ENCODE measurements at regions not wholly inside any gene's neighbourhood (a gene's known extent, or its start where the extent isn't known, plus 50 kb on each side); places are given as distances from the start of the nearest gene placed in this dataset.

GRCh38 chr6:74755196-74755595, 450.7 kb downstream of the COL12A1 start:
- TF ChIP-seq SNAI2 (CRISPR knock-in tag; IDR thresholded peaks at IDR 0.05) (no peak), CSDC2 (CRISPR knock-in tag; IDR thresholded peaks at IDR 0.05) (no peak), PATZ1 (CRISPR knock-in tag; IDR thresholded peaks at IDR 0.05; ENCODE audit: borderline replicate concordance) (no peak), ISL1 (CRISPR knock-in tag; IDR thresholded peaks at IDR 0.05) (no peak), ARNTL (CRISPR knock-in tag; IDR thresholded peaks at IDR 0.05; ENCODE audit: borderline replicate concordance, low read depth) (no peak), BACH2 (CRISPR knock-in tag; IDR thresholded peaks at IDR 0.05; ENCODE audit: borderline replicate concordance) (no peak), OSR1 (CRISPR knock-in tag; IDR thresholded peaks at IDR 0.05) (no peak), ZFP3 (CRISPR knock-in tag; IDR thresholded peaks at IDR 0.05) (no peak), GLIS3 (CRISPR knock-in tag; IDR thresholded peaks at IDR 0.05) (no peak), POU6F1 (CRISPR knock-in tag; IDR thresholded peaks at IDR 0.05; ENCODE audit: borderline replicate concordance, low read depth) (no peak), CREB5 (CRISPR knock-in tag; IDR thresholded peaks at IDR 0.05; ENCODE audit: low read depth) (no peak), ZFP30 (CRISPR knock-in tag; IDR thresholded peaks at IDR 0.05) (no peak), ZNF8 (CRISPR knock-in tag; IDR thresholded peaks at IDR 0.05) (no peak)
- TF ChIP-seq, protein P1, sequence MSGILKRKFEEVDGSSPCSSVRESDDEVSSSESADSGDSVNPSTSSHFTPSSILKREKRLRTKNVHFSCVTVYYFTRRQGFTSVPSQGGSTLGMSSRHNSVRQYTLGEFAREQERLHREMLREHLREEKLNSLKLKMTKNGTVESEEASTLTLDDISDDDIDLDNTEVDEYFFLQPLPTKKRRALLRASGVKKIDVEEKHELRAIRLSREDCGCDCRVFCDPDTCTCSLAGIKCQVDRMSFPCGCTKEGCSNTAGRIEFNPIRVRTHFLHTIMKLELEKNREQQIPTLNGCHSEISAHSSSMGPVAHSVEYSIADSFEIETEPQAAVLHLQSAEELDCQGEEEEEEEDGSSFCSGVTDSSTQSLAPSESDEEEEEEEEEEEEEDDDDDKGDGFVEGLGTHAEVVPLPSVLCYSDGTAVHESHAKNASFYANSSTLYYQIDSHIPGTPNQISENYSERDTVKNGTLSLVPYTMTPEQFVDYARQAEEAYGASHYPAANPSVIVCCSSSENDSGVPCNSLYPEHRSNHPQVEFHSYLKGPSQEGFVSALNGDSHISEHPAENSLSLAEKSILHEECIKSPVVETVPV (CRISPR knock-in tag; IDR thresholded peaks at IDR 0.05) = no peak

Data from SK-N-SH treated with all-trans-retinoic acid at 6 μM for 48 hours (cell line).